ENCODE measurements at regions not wholly inside any gene's neighbourhood (a gene's known extent, or its start where the extent isn't known, plus 50 kb on each side); places are given as distances from the start of the nearest gene placed in this dataset.
A peak's percentile ranks its signal among the peaks of the same experiment; 100 is the strongest.
"Not testable (repeated sequence)": the region's sequence is repeated elsewhere in the genome, so short reads cannot be mapped to it uniquely, and the experiment has no call there.

- peak; percentile 45 for TF ChIP-seq CTCF (IDR thresholded peaks at IDR 0.05)
- TF ChIP-seq EZH2 (IDR thresholded peaks at IDR 0.05): not testable (repeated sequence)
Measured at GRCh38 chr6:60843175-60843982, 1442.6 kb downstream of the KHDRBS2 start.

Measured in neural progenitor cell (in vitro differentiated cells).